Astrocyte (in vitro differentiated cells and primary cell): ENCODE measurements at regions not wholly inside any gene's neighbourhood (a gene's known extent, or its start where the extent isn't known, plus 50 kb on each side); places are given as distances from the start of the nearest gene placed in this dataset.

Experiments used
- CTCF ChIP-seq: IDR thresholded peaks from 2 replicates; pipeline ENCODE4 v1.5.1; 2011; ENCODE audit warnings: low read depth, mild to moderate bottlenecking, inconsistent platforms, low read length, moderate library complexity; ENCODE audit not compliant: insufficient read depth
- EZH2 ChIP-seq: IDR thresholded peaks from 2 replicates; pipeline ENCODE4 v1.6.1; 2012; ENCODE audit warnings: mild to moderate bottlenecking, low read length, inconsistent platforms; ENCODE audit not compliant: insufficient read depth

- TF ChIP-seq EZH2 (no peak), CTCF (no peak)
Observed at GRCh38 chr7:84820481-84820880, 366.4 kb downstream of the SEMA3D start.
